Stimulated activated CD8-positive, alpha-beta memory T cell treated with anti-CD3 and anti-CD28 coated beads, Interleukin-15, amount 100 ng/mL, for 4 hours (primary cell): ENCODE measurements at regions not wholly inside any gene's neighbourhood (a gene's known extent, or its start where the extent isn't known, plus 50 kb on each side); places are given as distances from the start of the nearest gene placed in this dataset.
"Not testable (repeated sequence)": the region's sequence is repeated elsewhere in the genome, so short reads cannot be mapped to it uniquely, and the experiment has no call there.

ENCODE experiments used
- DNase-seq, 2 donors: peaks; one replicate each; pipeline ENCODE4 v3.0.0-alpha.2; 2020; ENCODE audit warnings: low read depth in 2 of 2

DNA sequence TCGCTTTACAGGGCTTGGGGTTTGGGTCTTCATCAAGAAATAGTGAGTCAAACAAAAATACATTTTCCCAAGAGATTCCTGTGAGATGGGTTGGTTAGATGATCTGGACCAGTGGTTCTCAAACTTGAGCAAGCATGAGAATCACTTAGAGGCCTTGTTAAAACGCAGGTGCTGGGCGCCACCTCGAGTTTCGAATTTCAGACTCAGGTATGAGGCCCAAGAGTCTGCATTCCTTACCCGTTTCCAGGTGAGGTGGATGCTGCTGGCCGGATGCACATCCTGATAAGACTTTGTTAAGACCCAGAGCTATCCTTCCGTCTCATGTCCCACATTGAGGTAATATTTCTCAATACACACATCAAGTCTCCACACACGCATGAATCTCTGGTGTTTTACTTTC lies 707.8 kb upstream of the SALL3 start:
- no peak for DNase-seq

DNA sequence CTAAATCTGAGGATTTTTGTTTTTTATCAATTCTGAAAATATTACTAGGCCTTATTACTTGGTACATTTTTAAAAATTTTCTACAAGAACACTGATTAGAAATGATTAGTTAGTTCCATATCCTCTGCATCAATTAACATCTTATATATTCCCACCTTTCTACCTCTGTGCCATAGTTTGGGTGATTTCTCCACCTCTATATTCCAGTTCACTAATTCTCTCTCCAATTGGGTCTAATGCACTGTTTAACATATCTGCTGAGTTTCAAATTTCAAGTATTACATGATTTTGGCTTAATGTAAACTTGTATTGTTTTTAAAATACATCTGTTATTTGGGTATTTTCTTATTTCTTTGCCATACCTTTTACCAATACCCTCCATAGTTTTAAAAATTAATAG lies 705.7 kb upstream of the SALL3 start:
- DNase-seq: no peak

DNA sequence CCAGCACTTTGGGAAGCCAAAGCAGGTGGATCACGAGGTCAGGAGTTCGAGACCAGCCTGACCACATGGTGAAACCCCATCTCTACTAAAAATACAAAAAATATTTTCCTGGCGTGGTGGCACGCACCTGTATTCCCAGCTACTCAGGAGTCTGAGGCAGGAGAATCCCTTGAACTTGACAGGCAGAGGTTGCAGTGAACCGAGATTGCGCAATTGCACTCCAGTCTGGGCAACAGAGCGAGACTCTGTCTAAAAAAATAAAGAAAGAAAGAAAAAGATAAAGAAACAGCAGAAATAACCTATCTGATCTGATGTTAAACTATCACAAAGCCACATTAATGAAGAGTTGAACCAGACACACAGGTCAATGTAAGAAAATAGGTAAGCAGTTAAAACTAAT lies 696.2 kb upstream of the SALL3 start:
- not testable (repeated sequence) for DNase-seq

DNA sequence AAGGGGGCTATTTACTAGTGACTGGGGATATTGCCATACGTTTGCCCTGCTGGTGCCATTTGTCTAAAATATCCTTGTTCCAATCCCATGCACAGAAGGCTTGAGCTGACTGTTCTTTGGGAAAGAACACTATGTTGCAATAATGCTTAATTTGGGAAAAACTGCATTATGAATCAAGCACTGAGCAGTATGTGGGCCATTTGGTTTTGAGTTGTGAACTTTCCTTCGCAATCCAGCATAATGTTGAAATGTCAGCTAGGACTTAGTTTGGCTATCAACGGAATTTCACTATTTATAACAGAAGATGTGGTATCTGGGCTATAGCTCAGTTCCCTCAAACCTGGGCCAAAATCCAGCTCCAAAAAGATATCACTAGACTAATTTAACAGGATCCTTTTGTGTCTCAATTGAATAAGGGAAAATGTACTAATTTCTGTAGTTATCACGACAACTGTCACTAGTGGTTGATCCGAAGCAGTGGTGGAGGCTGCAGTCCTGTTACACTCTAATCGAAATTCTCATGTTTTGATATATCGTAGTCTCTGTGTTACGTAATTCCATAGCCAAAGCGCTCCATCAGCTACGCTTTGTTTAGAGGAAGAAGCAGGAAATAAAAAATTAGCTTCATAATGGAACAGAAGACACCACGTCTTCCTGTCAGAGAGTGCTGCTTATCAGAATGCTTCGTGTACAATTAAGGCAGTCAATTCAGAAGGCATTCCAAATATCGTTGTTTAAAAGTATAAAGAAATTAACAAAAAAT lies 686.8 kb upstream of the SALL3 start:
- DNase-seq: no peak

DNA sequence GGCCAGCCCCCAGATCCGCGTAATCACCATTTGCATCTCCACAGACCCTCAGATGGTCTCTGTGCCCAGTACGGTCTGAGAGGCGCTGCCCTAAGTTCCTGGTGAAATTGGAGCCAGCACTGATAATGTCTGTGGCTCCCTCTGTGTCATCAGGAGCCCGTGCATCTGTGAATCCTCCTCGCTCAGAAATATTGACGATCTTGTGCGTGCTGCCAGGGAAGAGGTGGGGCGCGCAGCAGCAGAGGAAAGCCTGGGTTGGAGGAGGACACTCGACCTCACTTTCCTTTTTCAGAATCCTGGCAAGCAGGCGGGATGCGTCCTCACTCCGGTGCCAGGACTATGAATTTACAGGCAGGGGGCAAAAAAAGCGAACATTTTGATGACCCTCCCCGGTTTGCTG lies 686.1 kb upstream of the SALL3 start:
- DNase-seq: no peak

DNA sequence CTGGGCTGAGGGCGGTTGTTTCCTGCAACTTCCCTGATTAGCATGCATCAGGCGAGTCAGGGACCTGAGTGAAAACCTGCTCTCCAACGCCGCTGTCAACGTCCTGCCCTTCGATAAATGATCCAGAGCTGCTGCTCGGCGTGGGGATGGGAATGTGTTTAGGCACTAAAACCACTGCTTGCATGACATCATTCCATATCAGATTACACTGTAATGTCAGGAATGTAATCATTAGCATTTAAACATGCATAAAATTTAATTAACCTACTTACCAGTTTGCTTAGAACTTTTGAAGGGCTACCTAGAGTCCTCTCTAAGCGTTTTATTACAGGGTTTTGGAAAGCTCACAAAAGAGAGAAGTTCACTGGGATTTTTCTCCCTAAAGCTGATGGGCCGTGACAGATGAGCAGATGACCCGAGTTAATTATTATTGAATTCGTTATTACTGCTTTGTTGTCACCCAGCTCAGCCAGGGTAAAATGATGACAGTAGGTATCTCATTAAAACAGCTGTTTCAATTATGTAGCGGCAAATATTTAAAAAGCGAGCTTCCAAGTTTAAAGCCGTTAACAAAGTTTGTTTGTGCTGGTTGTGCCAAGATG lies 685.6 kb upstream of the SALL3 start:
- DNase-seq: no peak

DNA sequence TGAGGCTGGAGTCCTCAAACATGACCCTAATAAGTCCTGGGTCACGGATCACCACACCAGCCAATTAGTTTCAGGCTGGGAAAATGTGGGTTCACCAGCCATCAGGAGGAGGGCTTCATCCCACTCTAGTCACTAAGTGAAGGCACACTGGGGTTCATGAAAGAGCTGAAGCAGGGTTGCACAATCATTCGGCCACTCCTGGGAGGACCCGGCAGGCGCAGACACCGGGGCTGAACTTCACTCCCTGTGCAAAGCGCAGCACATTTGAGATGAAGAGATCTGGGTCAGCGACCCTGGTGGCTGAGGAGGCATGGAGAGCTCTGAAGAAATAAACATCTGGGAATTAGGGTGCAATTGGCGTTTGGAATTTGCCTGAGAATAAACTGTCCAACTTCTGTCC lies 684.4 kb upstream of the SALL3 start:
- DNase-seq: no peak

DNA sequence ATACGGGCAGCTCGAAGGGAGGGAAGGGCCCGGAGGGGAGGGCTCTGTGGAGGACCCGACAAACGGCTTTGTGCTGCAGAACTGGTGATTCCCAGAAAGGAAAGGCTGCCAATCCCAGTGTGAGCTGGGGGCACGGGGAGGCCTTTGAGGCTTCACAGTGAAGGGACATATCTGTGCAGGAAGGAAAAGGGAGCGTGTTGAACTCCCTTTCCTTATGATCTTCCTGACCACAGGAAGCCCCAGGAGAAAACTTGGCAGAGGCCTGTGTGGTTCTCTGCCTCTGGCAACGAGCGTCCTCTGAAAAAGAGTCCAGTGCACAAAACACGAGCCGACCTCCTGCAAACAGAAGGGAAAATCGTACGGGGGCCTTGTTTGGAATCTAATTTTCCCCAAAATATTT lies 683.5 kb upstream of the SALL3 start:
- no peak for DNase-seq

DNA sequence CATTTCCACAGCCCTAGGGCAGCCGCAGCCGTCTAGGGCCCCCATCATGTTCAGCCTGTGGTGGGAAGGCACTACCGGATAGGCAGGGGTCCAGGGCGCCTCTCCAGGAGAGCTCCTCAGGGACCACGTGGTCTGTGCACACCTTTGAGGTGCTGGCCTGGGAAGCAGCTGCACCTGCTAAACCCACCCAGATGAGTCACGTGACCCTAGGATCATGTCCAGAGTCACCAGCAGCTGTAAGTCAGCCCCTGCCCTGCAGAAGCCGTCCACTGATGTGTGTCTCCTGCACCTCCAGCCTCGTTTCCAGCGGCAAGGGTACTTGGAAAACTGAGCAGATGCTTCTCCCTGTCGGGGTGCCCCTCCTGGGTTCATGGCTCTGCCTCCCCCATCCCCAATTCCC lies 682.6 kb upstream of the SALL3 start:
- no peak for DNase-seq

DNA sequence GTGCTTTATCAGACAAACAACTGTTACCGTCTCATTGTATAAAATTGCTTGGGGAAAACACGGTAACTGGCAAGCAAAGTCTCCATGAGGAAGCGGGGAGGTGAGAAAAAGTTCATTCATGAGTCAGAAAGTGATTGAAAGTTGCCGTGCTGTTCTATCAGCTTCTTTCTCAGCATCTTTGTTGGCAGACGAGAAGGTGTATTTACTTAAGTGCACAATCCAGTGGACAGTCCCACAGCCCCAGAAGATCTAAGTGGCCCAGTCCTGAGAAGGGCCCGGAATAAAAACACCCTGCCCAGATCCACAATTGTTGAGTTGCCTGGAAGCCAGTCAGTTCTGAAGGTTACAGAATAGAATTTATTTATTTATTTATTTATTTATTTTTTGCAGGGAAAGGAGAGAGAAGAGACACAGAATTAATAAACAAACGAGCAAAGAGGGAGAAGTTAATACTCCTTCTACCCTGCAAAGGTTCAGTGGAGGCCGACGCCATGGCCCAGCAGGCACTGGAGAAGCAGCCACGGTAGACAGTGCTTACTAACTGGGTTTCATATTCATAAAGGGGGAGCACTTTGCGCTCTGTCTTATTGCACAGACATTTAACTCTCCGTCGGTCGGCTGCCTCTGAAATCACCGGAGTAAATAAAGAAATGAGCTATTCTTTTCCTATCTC lies 676.0 kb upstream of the SALL3 start:
- no peak for DNase-seq

DNA sequence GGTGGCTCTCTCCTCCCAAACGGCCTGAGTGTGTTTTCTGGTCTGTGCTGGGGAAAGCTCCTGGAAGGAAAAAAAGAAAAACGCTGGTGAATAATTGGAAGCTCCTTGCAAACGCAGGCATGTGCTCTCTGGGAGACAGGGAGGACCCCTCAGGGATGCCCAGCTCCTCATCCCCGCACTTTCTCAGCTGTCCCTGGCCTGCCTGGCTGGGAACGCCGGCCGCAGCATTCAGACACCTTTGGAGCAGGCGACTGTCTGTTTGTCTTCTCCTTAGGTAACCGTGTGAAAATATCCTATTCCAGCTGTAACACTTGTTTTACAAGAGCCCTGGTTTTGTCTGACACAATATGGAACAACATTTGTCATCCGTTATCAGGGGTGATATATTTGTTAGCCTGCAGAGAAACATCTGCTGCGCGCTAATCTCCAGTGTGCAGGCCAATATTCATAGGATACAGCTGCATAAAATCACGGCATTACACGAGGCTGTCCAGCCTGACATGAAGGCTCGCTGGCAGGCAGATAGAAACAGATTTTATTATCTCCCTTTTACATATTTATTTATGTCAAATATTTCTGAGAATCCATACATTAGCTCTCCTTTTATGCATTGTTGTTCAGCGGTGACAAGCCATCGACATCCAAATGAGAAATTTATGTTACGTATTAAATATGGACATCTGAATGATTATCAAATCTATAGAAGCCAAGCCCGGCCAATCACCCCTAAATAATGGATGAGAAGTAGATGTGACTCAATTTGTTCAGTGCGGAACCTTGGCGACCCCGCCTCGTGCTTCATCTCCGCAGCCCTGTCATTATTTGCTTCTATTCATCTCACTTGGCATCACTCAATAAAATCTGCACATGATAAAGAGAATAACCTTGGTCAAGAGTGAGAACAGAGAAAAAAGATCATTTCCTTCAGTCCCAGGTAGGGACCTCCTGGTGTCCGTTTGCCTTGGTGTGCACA lies 675.1 kb upstream of the SALL3 start:
- no peak for DNase-seq

DNA sequence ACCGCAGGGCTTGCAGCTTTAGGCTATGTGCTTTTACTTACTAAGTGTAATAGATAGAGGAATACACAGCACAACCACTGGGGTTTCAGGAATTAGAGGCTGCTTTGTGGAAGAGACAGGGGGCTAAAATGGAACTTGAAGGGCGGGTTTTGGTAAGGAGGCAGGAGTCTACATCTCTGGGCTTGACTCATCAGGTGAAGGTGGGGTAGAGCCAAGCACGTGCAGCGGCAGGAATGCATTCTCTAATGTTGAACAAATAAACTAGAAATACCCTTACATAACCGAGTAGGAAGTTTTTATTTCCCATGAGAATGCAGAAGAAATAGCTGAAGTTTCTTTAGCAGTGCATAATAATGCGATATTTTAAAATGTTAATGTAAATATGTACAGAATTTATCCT lies 673.8 kb upstream of the SALL3 start:
- no peak for DNase-seq

DNA sequence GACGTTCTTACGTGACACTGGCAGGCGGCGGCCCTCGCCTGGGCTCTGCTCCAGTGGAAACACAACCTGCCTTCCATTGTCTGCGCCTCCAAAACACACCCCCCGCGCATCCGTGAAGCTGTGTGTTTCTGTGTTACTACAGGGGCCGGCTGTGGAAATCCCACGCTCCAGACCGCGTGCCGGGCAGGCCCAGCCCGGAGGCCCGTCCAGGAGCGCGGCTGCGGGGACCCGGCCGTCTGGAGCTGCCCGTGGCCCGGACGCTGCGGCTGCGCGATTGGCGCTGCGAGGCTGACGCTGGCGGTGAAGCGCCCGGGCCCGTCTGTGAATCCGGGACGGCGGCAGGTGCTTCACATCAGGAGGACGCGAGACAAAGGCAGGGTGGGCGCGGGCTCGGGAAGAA lies 670.3 kb upstream of the SALL3 start:
- no peak for DNase-seq

DNA sequence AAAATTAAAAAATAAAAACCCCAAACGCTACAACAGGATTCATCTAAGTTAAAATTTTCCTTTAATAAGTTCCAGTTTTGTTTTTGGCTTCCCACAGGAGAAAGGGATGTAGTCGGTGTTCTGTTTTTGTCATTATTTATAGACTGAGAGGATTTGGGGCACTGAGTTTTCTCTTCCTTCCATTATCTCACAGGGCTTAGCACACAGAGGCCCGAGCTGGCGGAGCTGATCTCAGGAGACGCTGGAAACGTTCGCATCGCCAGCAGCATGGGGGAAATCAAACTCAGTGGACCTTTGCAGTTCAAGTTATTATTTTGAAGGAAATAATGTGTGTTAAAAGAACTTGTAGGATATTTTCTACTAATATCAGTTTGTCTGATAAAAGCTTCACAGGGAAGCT lies 669.7 kb upstream of the SALL3 start:
- no peak for DNase-seq

DNA sequence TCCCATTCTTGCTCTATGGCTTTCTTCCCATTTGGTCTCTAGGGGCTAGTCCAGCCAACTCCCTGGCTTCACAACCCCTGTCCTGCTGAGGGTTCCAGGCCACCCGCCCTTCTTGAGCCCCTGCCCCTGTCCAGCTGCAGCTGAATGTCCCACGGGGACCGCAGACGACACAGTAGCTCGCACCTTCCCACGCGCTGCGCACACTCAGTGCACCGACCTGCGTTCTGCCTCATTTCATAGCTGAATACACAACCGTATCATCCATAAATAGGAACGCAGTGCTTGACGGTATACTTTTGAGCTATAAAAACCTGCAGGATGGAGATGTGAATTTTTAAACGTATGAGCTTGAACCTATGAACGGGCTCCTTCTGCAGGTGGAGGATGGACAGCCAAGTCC lies 660.4 kb upstream of the SALL3 start:
- DNase-seq: no peak

DNA sequence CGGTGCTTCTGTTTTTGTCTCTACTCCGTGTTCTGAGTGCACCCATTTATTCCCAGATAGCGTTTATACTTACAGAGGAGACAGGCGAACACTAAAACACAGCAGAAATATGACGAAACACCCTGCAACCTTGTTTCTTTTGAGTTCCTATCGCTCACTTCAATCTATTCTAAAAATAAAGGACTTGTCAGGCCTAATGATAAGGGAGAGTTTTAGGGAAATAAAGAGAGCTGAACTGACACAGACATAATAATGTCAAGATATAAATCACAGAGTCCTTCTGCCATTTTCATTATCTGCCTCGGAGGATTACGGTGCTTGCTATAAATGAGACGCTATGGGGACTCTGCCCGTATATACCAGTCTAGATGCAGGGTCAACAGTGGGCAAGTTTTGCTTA lies 659.7 kb upstream of the SALL3 start:
- DNase-seq: no peak

DNA sequence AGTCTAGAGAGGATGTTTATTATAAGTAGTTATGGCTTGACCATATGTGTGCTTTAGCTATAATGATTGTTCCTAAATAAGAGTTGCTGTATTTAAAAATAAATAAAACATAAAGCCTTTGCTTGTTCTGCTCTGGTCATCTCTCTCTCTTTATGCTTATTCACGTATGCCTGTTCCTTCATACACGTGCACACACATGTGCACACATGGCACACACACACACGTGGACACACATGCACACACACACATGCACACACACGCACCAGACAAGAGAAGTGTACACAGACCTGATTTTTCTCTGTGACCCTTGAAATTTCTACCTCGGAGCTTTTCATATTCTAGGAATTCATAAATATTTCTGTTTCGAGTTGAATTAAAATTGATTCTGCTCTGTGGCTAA lies 658.2 kb upstream of the SALL3 start:
- DNase-seq: no peak

DNA sequence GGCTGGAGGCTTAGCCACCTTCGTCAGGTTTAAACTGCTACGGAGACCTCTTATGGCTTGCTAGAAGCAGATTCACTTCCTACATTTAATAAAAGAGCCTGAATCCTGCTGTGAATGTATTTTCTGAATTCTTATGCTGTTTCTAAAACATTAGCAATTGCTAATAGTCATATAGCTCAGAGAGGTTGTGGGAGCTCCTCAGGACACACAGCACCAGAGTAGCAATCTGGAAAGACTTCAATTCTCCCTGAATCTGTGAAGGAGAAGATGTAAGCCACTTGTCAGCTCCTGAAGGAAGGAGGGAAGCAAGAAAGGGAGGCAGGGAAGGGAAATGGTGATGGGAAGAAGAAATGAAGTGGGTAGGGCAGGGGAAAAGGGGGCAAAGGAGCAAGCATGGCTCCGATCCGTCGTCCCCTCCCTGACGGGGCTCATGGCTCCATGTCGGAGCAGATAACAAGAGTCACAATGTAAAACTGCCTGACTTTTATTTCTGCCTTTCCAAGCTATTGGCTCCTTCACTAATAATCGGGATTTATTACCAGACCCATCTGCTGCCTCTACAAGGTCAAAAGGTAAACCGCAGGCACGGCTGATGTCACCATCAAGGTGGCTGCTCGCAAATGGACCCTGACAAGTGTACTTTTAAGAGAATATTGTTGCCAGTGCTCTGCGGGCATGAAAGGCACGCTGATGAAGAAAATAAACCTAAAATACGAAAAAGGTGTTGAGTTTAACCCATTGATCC lies 656.0 kb upstream of the SALL3 start:
- no peak for DNase-seq

DNA sequence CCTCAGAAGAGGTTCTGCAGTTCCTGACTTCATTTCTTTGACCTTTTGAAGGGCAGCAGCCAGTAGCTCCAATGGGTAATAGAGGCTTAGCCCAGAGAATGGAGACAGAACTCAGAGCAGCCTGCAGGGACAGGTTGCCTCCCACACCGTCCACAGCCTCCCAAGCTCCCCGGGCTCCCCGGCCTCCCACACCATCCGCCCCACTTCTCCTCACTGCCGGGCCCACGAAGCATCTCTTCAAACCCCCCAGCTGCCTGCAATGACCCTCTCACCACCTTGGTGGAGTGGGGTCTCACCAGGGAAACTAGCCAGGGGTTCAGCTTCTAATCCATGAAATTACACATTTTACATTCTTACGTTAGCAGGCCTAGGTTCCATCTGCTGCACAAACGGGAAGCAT lies 652.0 kb upstream of the SALL3 start:
- no peak for DNase-seq

DNA sequence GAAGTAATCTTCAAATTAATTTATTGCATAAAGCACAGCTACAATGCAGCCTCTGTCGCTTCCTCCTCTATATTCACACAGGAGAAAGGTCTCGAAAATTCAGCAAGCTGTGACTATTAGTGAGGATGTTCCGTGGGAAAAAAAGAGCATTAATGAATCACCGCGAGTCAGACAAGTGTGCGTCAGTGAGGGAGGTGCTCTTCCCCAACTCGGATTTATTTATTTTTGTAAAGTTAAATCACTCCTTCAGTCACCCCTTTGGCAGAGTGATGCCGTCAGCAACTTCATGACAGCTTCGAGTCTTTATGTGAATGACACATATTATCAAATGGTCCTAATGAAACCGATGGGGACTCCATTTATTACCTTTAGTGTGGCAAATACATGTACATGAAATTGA lies 648.9 kb upstream of the SALL3 start:
- no peak for DNase-seq

DNA sequence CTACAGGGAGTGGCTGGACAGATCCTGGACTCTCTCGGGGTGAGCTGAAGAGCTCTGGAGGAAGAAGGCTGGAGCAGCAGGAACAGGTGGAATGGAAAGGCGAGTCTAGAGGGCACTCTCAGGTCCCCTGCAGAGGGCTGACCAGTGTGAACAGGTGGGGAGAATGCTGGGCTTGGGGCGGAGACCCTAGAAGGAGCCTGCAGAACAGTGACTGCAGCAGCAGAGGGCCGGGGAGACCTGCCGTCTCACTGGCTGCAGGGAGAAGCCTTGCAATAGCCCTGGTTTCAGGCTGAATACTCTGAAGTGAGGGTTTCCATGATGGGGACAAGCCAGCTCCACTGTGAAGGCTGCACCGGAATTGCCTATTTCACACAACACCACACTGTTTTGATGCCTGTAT lies 626.7 kb upstream of the SALL3 start:
- no peak for DNase-seq
